ENCODE measurements at regions not wholly inside any gene's neighbourhood (a gene's known extent, or its start where the extent isn't known, plus 50 kb on each side); places are given as distances from the start of the nearest gene placed in this dataset.

- TF ChIP-seq CTCF (IDR thresholded peaks at IDR 0.05 in 2 of 3, conservative IDR thresholded peaks at IDR 0.05 in 1 of 3; ENCODE audit: insufficient read depth in 2 of 3, low read depth in 1 of 3, low read length in 3 of 3), result no peak
- TF ChIP-seq ZNF449 (CRISPR knock-in tag; IDR thresholded peaks at IDR 0.05), result no peak
Observed at GRCh38 chr3:26264708-26265107, 357.9 kb upstream of the LRRC3B start.

Measured in K562 (cell line).